HG03565 (cell line): ENCODE measurements at regions not wholly inside any gene's neighbourhood (a gene's known extent, or its start where the extent isn't known, plus 50 kb on each side); places are given as distances from the start of the nearest gene placed in this dataset.
"Not testable (repeated sequence)": the region's sequence is repeated elsewhere in the genome, so short reads cannot be mapped to it uniquely, and the experiment has no call there.

Experiments used
- ATAC-seq: cut with Tn5 transposase; IDR thresholded peaks from one replicate; pipeline ENCODE4 v1.9.1; 2021; ENCODE audit warnings: mild to moderate bottlenecking, moderate library complexity; ENCODE audit not compliant: unreplicated experiment

- ATAC-seq: no peak
Observed at GRCh38 chr12:127130506-127131124, 1136.4 kb upstream of the TMEM132C start.

- no peak for ATAC-seq
Observed at GRCh38 chr12:127133675-127134335, 1133.2 kb upstream of the TMEM132C start.

GRCh38 chr12:127140864-127141484 is 1126.0 kb upstream of the TMEM132C start:
- not testable (repeated sequence) for ATAC-seq

- no peak for ATAC-seq
Observed at GRCh38 chr12:127143020-127143419, 1124.0 kb upstream of the TMEM132C start.

GRCh38 chr12:127144770-127145169 is 1122.2 kb upstream of the TMEM132C start:
- ATAC-seq: no peak

GRCh38 chr12:127145241-127145928 is 1121.6 kb upstream of the TMEM132C start:
- no peak for ATAC-seq

- ATAC-seq: no peak
Observed at GRCh38 chr12:127145929-127146789, 1120.8 kb upstream of the TMEM132C start.

GRCh38 chr12:127146991-127147718 is 1119.8 kb upstream of the TMEM132C start:
- no peak for ATAC-seq

- ATAC-seq: no peak
Observed at GRCh38 chr12:127147724-127148123, 1119.2 kb upstream of the TMEM132C start.

- ATAC-seq: no peak
Observed at GRCh38 chr12:127148318-127148717, 1118.7 kb upstream of the TMEM132C start.

- ATAC-seq: no peak
Observed at GRCh38 chr12:127149226-127149964, 1117.6 kb upstream of the TMEM132C start.

GRCh38 chr12:127150028-127150427 is 1116.9 kb upstream of the TMEM132C start:
- ATAC-seq: peak; percentile 67

- peak; percentile 12 for ATAC-seq
Observed at GRCh38 chr12:127150479-127150878, 1116.5 kb upstream of the TMEM132C start.

GRCh38 chr12:127150956-127151355 is 1116.0 kb upstream of the TMEM132C start:
- no peak for ATAC-seq

GRCh38 chr12:127153996-127154395 is 1113.0 kb upstream of the TMEM132C start:
- no peak for ATAC-seq

- ATAC-seq: not testable (repeated sequence)
Observed at GRCh38 chr12:127154830-127155229, 1112.1 kb upstream of the TMEM132C start.

GRCh38 chr12:127155935-127156619 is 1110.9 kb upstream of the TMEM132C start:
- not testable (repeated sequence) for ATAC-seq

GRCh38 chr12:127157501-127158366 is 1109.2 kb upstream of the TMEM132C start:
- ATAC-seq: not testable (repeated sequence)
